ENCODE measurements at regions not wholly inside any gene's neighbourhood (a gene's known extent, or its start where the extent isn't known, plus 50 kb on each side); places are given as distances from the start of the nearest gene placed in this dataset.

DNA sequence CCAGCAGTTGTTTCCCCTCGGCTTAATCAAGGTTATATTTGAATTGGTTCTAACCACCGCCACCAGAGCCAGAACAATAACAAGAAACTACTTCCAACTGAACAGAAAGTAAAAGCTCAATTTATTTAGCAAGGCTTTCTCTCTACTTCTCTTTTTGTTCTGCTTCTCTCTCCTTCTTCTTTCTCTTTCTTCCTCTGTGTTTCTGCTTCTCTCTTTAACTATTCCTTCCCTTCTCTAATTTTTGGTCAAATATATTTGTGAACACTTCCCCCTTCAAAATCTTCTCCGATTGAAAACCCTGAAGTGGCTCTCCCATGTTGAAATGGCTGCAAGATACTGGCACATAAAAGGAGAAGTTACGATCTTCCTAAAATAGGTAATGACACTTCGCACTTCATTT is 1195.9 kb upstream of the PRKX start:
- TF ChIP-seq, protein P1, sequence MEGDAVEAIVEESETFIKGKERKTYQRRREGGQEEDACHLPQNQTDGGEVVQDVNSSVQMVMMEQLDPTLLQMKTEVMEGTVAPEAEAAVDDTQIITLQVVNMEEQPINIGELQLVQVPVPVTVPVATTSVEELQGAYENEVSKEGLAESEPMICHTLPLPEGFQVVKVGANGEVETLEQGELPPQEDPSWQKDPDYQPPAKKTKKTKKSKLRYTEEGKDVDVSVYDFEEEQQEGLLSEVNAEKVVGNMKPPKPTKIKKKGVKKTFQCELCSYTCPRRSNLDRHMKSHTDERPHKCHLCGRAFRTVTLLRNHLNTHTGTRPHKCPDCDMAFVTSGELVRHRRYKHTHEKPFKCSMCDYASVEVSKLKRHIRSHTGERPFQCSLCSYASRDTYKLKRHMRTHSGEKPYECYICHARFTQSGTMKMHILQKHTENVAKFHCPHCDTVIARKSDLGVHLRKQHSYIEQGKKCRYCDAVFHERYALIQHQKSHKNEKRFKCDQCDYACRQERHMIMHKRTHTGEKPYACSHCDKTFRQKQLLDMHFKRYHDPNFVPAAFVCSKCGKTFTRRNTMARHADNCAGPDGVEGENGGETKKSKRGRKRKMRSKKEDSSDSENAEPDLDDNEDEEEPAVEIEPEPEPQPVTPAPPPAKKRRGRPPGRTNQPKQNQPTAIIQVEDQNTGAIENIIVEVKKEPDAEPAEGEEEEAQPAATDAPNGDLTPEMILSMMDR (IDR thresholded peaks at IDR 0.05), result no peak
- no peak for TF ChIP-seq POLR2A (IDR thresholded peaks at IDR 0.05)
